Thyroid gland (tissue), 4 donors: ENCODE measurements at regions not wholly inside any gene's neighbourhood (a gene's known extent, or its start where the extent isn't known, plus 50 kb on each side); places are given as distances from the start of the nearest gene placed in this dataset.

Experiments used
- DNase-seq, 2 donors: peaks; one replicate each; pipeline ENCODE4 v3.0.0-alpha.2; 2019
- H3K27ac ChIP-seq, 3 donors: fragments of 200-600 bp; sonication (generic); 1 replicate in 2 of 3; 2 replicates in 1 of 3; pipeline ENCODE4 v1.5.1; 2016 to 2019; ENCODE audit warnings: mild to moderate bottlenecking in 1 of 3, moderate library complexity in 1 of 3
- H3K27me3 ChIP-seq: fragments of 200-600 bp; sonication (generic); one replicate; pipeline ENCODE4 v1.5.1; 2019
- H3K36me3 ChIP-seq, 2 donors: fragments of 200-600 bp; sonication (generic); one replicate each; pipeline ENCODE4 v1.5.1; 2016 to 2019
- H3K4me1 ChIP-seq, 2 donors: fragments of 200-600 bp; sonication (generic); one replicate each; pipeline ENCODE4 v1.5.1; 2017 to 2019
- H3K4me3 ChIP-seq, 3 donors: fragments of 200-600 bp; sonication (generic); replicated peaks in 1 of 3; 1 replicate in 2 of 3; 2 replicates in 1 of 3; pipeline ENCODE4 v1.5.1; 2016; ENCODE audit warnings: mild to moderate bottlenecking in 1 of 3
- H3K9me3 ChIP-seq: fragments of 200-600 bp; sonication (generic); one replicate; pipeline ENCODE4 v1.5.1; 2017
- CTCF ChIP-seq, 6 experiments: fragments of 200-600 bp in 3 of 6; fragments of 450-650 bp in 3 of 6; sonication (generic) in 3 of 6; IDR thresholded peaks; one replicate each; pipeline ENCODE4 v1.5.1; 2016 to 2019; ENCODE audit warnings: antibody characterized with exemption in 6 of 6, mild to moderate bottlenecking in 2 of 6, inconsistent platforms in 1 of 6, moderate library complexity in 1 of 6
- POLR2A ChIP-seq, 2 donors: fragments of 450-650 bp; IDR thresholded peaks; one replicate each; pipeline ENCODE4 v1.6.1; 2017; ENCODE audit warnings: antibody characterized with exemption in 2 of 2, mild to moderate bottlenecking in 2 of 2, moderate library complexity in 1 of 2
- WGBS, 2 donors: methylation state at CpG; one replicate each; pipeline ENCODE4 v1.1.5; 2017; 5-methylcytosine and 5-hydroxymethylcytosine counted together
- intact Hi-C: fragments of 100-400 bp; cut with DNase I; formaldehyde crosslinking; loops from one replicate; pipeline ENCODE4 v1.15.1; 2023

- intact Hi-C loops = no loop called here
Observed at GRCh38 chr4:28151314-28151713, 1290.7 kb downstream of the STIM2 start.

GRCh38 chr4:28167411-28167810 lies 1306.8 kb downstream of the STIM2 start:
- Histone ChIP-seq H3K27me3 (no peaks in the 10 kb centered on the region), H3K36me3 (no peaks in the 10 kb centered on the region), H3K9me3 (no peaks in the 10 kb centered on the region), H3K27ac (no peak overlapping the region), H3K4me3 (no peak overlapping the region), H3K4me1 (no peaks in the 10 kb centered on the region)
- 95 to 96% methylated on average over 1 of the region's 1 CpG for WGBS, 2 donors
- intact Hi-C loops = no loop called here
- DNase-seq = no peak
- TF ChIP-seq POLR2A (IDR thresholded peaks at IDR 0.05) (no peak), CTCF (IDR thresholded peaks at IDR 0.05) (no peak)

More at GRCh38 chr4:28151314-28151713, 1290.7 kb downstream of the STIM2 start:
- no peak overlapping the region for H3K4me3 ChIP-seq
- no peaks in the 10 kb centered on the region for H3K9me3 ChIP-seq
- no peak for DNase-seq
- TF ChIP-seq CTCF (IDR thresholded peaks at IDR 0.05) (no peak), POLR2A (IDR thresholded peaks at IDR 0.05) (no peak)
- H3K27me3 ChIP-seq = no peaks in the 10 kb centered on the region
- no peaks in the 10 kb centered on the region for H3K4me1 ChIP-seq
- no peak overlapping the region for H3K27ac ChIP-seq
- no peaks in the 10 kb centered on the region for H3K36me3 ChIP-seq

GRCh38 chr4:28176942-28177341 lies 1316.3 kb downstream of the STIM2 start:
- Histone ChIP-seq H3K27me3 (no peaks in the 10 kb centered on the region), H3K36me3 (no peaks in the 10 kb centered on the region), H3K4me3 (no peak overlapping the region), H3K4me1 (no peaks in the 10 kb centered on the region), H3K27ac (no peak overlapping the region), H3K9me3 (no peaks in the 10 kb centered on the region)
- WGBS, 2 donors = 91 to 95% methylated on average over 1 of the region's 1 CpG
- intact Hi-C loops = no loop called here
- TF ChIP-seq CTCF (IDR thresholded peaks at IDR 0.05) (no peak), POLR2A (IDR thresholded peaks at IDR 0.05) (no peak)
- DNase-seq = no peak

- TF ChIP-seq CTCF (IDR thresholded peaks at IDR 0.05) = no peak
- no peak for TF ChIP-seq POLR2A (IDR thresholded peaks at IDR 0.05)
- no peaks in the 10 kb centered on the region for H3K9me3 ChIP-seq
- no peak for DNase-seq
- no peaks in the 10 kb centered on the region for H3K27me3 ChIP-seq
- no peak overlapping the region for H3K27ac ChIP-seq
- intact Hi-C loops = no loop called here
- no peaks in the 10 kb centered on the region for H3K36me3 ChIP-seq
- no peak overlapping the region for H3K4me3 ChIP-seq
- no peaks in the 10 kb centered on the region for H3K4me1 ChIP-seq
Observed at GRCh38 chr4:28177641-28178040, 1317.0 kb downstream of the STIM2 start.

- no peak for TF ChIP-seq CTCF (IDR thresholded peaks at IDR 0.05)
- TF ChIP-seq POLR2A (IDR thresholded peaks at IDR 0.05) = no peak
- no peaks in the 10 kb centered on the region for H3K9me3 ChIP-seq
- intact Hi-C loops = no loop called here
- H3K36me3 ChIP-seq = no peaks in the 10 kb centered on the region
- WGBS, 2 donors = 94 to 95% methylated on average over 3 of the region's 3 CpGs
- no peaks in the 10 kb centered on the region for H3K27me3 ChIP-seq
- no peaks in the 10 kb centered on the region for H3K4me1 ChIP-seq
- H3K4me3 ChIP-seq = no peak overlapping the region
- H3K27ac ChIP-seq = no peak overlapping the region
- DNase-seq = no peak
Observed at GRCh38 chr4:28179126-28179525, 1318.5 kb downstream of the STIM2 start.
